ENCODE measurements at regions not wholly inside any gene's neighbourhood (a gene's known extent, or its start where the extent isn't known, plus 50 kb on each side); places are given as distances from the start of the nearest gene placed in this dataset.

DNA sequence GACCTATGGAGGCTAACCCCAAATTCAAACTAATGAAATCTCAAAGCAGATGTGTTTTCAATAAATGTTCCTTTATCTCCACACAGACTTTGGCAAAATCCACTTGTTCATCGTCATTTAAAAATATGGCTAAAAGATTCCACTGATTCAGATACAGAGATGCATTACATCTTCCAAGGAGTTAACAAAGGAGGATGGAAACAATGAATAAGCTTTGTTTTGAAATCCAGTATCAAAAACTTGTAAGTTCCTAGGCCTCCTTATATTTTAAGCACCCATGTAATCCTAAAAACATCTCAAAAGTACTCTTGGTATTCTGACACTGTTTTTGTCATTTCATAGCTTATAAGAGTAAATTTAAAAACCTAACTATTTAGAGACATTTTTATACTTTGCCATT, 345.6 kb upstream of the ACTBL2 start:
- TF ChIP-seq POLR2AphosphoS5 (IDR thresholded peaks at IDR 0.05; ENCODE audit: borderline replicate concordance, low read depth, low read length) (no peak), EZH2 (IDR thresholded peaks at IDR 0.05) (no peak)

Measured in SK-N-MC (cell line).